GM06990 (cell line): ENCODE measurements at regions not wholly inside any gene's neighbourhood (a gene's known extent, or its start where the extent isn't known, plus 50 kb on each side); places are given as distances from the start of the nearest gene placed in this dataset.
"Not testable (repeated sequence)": the region's sequence is repeated elsewhere in the genome, so short reads cannot be mapped to it uniquely, and the experiment has no call there.

Experiments
- DNase-seq: peaks from one replicate; pipeline ENCODE4 v3.0.0-alpha.2; 2011; ENCODE audit not compliant: insufficient read length; ENCODE audit errors: extremely low read depth
- H3K27me3 ChIP-seq: replicated peaks from 2 replicates; pipeline ENCODE4 v1.6.0; 2011; ENCODE audit warnings: low read length; ENCODE audit not compliant: control insufficient read depth, insufficient read depth
- H3K36me3 ChIP-seq: 2 replicates; pipeline ENCODE4 v1.5.1; 2011; ENCODE audit warnings: low read length; ENCODE audit not compliant: control insufficient read depth, insufficient read depth
- H3K4me3 ChIP-seq: replicated peaks from 2 replicates; pipeline ENCODE4 v1.5.1; 2011; ENCODE audit warnings: low read depth, mild to moderate bottlenecking, control low read depth, low read length
- CTCF ChIP-seq: IDR thresholded peaks from 2 replicates; pipeline ENCODE4 v1.5.1; 2011; ENCODE audit warnings: low read length, control low read depth, mild to moderate bottlenecking, inconsistent platforms; ENCODE audit not compliant: insufficient read depth, poor library complexity, severe bottlenecking

GRCh38 chr7:86123476-86123875 lies 520.2 kb upstream of the GRM3 start:
- TF ChIP-seq CTCF, result no peak
- Histone ChIP-seq H3K36me3 (no peaks in the 10 kb centered on the region), H3K4me3 (no peak overlapping the region), H3K27me3 (no peaks in the 10 kb centered on the region)
- DNase-seq, result no peak

- no peaks in the 10 kb centered on the region for H3K27me3 ChIP-seq
- TF ChIP-seq CTCF, result no peak
- H3K4me3 ChIP-seq, result no peak overlapping the region
- no peak for DNase-seq
- H3K36me3 ChIP-seq, result no peaks in the 10 kb centered on the region
Measured at GRCh38 chr7:86094166-86094669, 549.5 kb upstream of the GRM3 start.

GRCh38 chr7:86091369-86091768 lies 552.3 kb upstream of the GRM3 start:
- Histone ChIP-seq H3K4me3 (no peak overlapping the region), H3K27me3 (no peaks in the 10 kb centered on the region), H3K36me3 (no peaks in the 10 kb centered on the region)
- no peak for TF ChIP-seq CTCF
- DNase-seq, result no peak

GRCh38 chr7:86089455-86089854 lies 554.3 kb upstream of the GRM3 start:
- DNase-seq, result no peak
- Histone ChIP-seq H3K4me3 (no peak overlapping the region), H3K27me3 (no peaks in the 10 kb centered on the region), H3K36me3 (no peaks in the 10 kb centered on the region)
- TF ChIP-seq CTCF, result no peak

- H3K4me3 ChIP-seq, H3K36me3 ChIP-seq, DNase-seq, H3K27me3 ChIP-seq: not testable (repeated sequence)
Measured at GRCh38 chr7:86064572-86064971, 579.1 kb upstream of the GRM3 start.

- no peak for DNase-seq
- no peak for TF ChIP-seq CTCF
- H3K27me3 ChIP-seq, result no peaks in the 10 kb centered on the region
Measured at GRCh38 chr7:86058649-86059048, 585.1 kb upstream of the GRM3 start.

More at GRCh38 chr7:86058649-86059048, 585.1 kb upstream of the GRM3 start:
- no peaks in the 10 kb centered on the region for H3K36me3 ChIP-seq
- no peak overlapping the region for H3K4me3 ChIP-seq
